ENCODE measurements at regions not wholly inside any gene's neighbourhood (a gene's known extent, or its start where the extent isn't known, plus 50 kb on each side); places are given as distances from the start of the nearest gene placed in this dataset.

- no peak for TF ChIP-seq POLR2A (IDR thresholded peaks at IDR 0.05; ENCODE audit: borderline replicate concordance, extremely low read depth, insufficient read depth, insufficient read length)
- no peak for TF ChIP-seq CTCF (IDR thresholded peaks at IDR 0.05 in 2 of 3, conservative IDR thresholded peaks at IDR 0.05 in 1 of 3; ENCODE audit: borderline replicate concordance in 1 of 3, insufficient read depth in 1 of 3, low read depth in 2 of 3, low read length in 2 of 3)
- no peak for TF ChIP-seq YY1 (IDR thresholded peaks at IDR 0.05; ENCODE audit: extremely low read depth, insufficient replicate concordance, low read depth, low read length)
Observed at GRCh38 chr6:113765909-113766308, 91.2 kb upstream of the MARCKS start.
